ENCODE measurements at regions not wholly inside any gene's neighbourhood (a gene's known extent, or its start where the extent isn't known, plus 50 kb on each side); places are given as distances from the start of the nearest gene placed in this dataset.

DNA sequence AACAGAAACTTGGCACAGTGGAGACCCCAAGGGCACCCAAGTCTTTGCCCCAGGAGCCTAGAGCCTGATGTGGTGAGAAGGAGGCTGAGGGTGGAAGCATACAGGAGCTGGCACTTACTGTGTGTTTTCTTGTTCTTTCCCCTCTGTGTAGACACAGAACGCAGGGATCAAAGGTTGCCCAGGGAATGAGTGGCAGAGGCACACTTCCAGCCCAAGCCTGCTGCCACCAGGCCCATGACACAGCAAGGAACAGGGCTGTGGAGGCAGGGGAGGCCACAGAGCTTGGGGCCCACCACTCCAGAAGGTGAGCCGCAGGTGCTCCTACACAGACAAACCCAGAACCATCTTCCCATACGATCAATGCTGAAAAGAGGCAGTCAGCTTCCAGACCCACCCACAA is 73.9 kb upstream of the S1PR3 start:
- TF ChIP-seq, protein P1, sequence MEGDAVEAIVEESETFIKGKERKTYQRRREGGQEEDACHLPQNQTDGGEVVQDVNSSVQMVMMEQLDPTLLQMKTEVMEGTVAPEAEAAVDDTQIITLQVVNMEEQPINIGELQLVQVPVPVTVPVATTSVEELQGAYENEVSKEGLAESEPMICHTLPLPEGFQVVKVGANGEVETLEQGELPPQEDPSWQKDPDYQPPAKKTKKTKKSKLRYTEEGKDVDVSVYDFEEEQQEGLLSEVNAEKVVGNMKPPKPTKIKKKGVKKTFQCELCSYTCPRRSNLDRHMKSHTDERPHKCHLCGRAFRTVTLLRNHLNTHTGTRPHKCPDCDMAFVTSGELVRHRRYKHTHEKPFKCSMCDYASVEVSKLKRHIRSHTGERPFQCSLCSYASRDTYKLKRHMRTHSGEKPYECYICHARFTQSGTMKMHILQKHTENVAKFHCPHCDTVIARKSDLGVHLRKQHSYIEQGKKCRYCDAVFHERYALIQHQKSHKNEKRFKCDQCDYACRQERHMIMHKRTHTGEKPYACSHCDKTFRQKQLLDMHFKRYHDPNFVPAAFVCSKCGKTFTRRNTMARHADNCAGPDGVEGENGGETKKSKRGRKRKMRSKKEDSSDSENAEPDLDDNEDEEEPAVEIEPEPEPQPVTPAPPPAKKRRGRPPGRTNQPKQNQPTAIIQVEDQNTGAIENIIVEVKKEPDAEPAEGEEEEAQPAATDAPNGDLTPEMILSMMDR (IDR thresholded peaks at IDR 0.05; ENCODE audit: low read length), result no peak
- no peak for TF ChIP-seq EZH2 (IDR thresholded peaks at IDR 0.05; ENCODE audit: borderline replicate concordance, low read length)

Measured in OCI-LY1 (cell line).